ENCODE measurements at regions not wholly inside any gene's neighbourhood (a gene's known extent, or its start where the extent isn't known, plus 50 kb on each side); places are given as distances from the start of the nearest gene placed in this dataset.

DNA sequence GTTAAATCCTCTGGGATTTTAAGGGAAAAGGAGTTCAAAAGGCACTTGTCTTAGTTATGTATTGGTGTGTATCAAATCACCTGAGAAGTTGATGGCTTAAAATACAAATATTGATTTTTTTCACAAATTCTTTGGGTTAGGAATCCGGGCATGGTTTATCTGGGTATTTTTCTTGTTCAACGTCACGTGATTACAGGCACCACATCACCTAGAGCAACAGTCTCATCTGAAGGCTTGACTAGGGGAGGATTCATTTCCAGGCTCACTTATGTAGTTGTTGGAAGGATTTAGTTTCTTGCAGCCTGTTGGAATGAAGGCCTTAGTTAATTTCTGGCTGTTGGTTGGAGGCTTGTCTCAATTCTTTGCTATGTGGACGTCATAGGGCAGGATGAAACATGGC lies 326.1 kb downstream of the STIM2 start:
- TF ChIP-seq, protein P1, sequence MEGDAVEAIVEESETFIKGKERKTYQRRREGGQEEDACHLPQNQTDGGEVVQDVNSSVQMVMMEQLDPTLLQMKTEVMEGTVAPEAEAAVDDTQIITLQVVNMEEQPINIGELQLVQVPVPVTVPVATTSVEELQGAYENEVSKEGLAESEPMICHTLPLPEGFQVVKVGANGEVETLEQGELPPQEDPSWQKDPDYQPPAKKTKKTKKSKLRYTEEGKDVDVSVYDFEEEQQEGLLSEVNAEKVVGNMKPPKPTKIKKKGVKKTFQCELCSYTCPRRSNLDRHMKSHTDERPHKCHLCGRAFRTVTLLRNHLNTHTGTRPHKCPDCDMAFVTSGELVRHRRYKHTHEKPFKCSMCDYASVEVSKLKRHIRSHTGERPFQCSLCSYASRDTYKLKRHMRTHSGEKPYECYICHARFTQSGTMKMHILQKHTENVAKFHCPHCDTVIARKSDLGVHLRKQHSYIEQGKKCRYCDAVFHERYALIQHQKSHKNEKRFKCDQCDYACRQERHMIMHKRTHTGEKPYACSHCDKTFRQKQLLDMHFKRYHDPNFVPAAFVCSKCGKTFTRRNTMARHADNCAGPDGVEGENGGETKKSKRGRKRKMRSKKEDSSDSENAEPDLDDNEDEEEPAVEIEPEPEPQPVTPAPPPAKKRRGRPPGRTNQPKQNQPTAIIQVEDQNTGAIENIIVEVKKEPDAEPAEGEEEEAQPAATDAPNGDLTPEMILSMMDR (IDR thresholded peaks at IDR 0.05; ENCODE audit: insufficient read depth, low read length): no peak
- H3K4me3 ChIP-seq (ENCODE audit: low read depth, low read length): no peak overlapping the region

DNA sequence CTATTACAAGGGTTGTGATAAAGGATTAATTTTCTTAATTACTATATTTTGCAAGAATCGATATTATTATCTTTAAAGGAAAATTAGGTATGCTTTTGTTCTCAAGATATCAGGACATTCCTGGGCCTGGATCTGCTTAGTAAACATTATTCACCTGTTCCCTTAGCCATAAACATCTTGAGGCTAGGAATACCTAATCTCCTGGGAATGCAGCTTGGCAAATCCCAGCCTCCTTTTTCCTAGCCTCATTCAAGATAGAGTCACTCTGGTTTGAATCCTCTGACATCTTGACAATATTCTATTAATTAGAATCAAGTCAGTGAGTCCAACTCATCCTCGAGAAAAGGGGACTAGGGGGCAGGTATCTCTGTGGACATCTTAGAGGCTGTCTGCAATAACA lies 327.1 kb downstream of the STIM2 start:
- no peak overlapping the region for H3K4me3 ChIP-seq (ENCODE audit: low read depth, low read length)
- TF ChIP-seq, protein P1 (IDR thresholded peaks at IDR 0.05; ENCODE audit: insufficient read depth, low read length): no peak
- DNase-seq (ENCODE audit: low read depth): no peak

More for the DNA sequence above, 326.1 kb downstream of the STIM2 start:
- no peak for DNase-seq (ENCODE audit: low read depth)

DNA sequence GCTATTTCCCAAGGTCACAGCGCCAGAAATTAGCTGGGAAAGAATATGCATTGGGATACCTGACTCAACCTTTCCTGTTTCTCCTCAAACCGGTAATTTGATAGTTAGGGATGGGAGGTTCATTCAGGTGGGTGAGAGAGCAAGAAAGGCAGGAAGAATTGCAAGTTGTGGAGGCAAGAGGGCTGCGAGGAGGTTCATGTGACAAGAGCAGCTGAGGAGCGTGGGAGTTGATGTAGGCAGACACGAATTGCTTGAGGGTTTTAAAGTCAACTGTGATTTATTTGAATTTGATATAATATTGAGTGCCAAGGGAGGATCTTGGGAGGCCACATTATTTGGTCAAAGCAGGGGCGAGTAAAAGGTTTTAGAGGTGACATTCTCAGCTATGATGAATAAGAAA lies 329.0 kb downstream of the STIM2 start:
- no peak for DNase-seq (ENCODE audit: low read depth)
- H3K4me3 ChIP-seq (ENCODE audit: low read depth, low read length): no peak overlapping the region
- TF ChIP-seq, protein P1 (IDR thresholded peaks at IDR 0.05; ENCODE audit: insufficient read depth, low read length): no peak

DNA sequence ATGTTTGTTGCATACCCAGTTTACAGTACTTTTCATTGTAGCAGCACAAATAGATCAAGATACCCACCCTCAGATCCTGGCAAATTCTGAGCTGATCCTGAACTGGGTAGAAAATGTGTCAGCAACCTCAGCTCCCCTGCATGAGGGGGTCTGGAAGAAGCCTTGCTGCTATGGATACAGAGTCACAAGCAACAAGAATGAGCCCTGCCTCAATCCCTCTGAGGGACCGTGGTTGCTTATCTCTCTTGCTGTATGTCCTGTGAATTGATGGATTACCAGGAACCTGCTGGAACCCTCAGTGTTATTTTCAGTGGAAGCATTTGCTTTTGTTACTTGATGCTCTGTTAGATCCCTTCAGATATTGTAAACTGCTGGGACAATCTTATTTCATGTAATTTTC lies 331.0 kb downstream of the STIM2 start:
- no peak for DNase-seq (ENCODE audit: low read depth)
- TF ChIP-seq, protein P1 (IDR thresholded peaks at IDR 0.05; ENCODE audit: insufficient read depth, low read length): no peak
- H3K4me3 ChIP-seq (ENCODE audit: low read depth, low read length): no peak overlapping the region

DNA sequence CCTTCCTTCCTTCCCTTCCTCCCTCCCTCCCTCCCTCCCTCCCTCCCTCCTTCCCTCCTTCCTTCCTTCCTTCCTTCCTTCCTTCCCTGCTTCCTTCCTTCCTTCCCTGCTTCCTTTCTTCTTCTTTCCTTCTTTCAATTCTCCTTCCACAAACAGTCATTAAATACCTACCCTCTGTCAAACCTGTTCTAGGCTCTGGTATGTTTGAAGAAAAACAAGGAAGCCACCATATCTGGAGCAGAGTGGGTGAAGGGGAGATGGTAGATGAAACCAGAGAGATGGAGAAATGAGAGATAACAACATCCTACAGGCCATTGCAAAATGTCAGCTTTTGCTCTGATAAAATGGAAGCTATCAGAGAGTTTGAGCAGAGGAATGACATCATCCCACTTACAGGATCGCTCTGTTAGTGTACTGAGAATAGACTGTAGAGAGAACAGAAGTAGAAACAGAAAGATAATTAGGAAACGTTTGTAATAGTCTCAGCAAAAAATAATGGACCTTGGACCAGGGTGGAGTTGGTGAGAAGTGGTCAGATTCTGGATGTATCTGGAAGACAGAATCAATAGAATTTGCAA lies 334.0 kb downstream of the STIM2 start:
- TF ChIP-seq, protein P1 (IDR thresholded peaks at IDR 0.05; ENCODE audit: insufficient read depth, low read length): no peak
- DNase-seq (ENCODE audit: low read depth): no peak
- no peak overlapping the region for H3K4me3 ChIP-seq (ENCODE audit: low read depth, low read length)

DNA sequence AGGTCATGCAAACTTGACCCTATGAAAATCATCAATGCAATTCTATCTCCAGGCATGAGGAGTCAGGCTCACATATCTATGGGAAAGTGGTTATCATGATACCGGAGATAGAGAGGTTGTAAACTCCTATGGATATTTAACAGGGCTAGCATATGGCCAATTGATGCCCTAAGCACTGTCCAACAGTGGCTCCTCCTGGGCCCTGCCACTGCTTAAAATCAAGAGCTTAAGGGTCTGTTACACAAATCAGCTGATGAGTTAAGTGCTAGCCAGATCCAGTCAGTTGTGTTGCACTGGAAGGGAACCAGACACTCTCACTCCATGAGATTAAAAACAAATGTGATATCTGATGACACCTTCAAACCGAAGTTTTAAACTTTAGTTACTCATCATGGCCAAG lies 337.6 kb downstream of the STIM2 start:
- no peak overlapping the region for H3K4me3 ChIP-seq (ENCODE audit: low read depth, low read length)
- TF ChIP-seq, protein P1 (IDR thresholded peaks at IDR 0.05; ENCODE audit: insufficient read depth, low read length): no peak
- DNase-seq (ENCODE audit: low read depth): no peak

DNA sequence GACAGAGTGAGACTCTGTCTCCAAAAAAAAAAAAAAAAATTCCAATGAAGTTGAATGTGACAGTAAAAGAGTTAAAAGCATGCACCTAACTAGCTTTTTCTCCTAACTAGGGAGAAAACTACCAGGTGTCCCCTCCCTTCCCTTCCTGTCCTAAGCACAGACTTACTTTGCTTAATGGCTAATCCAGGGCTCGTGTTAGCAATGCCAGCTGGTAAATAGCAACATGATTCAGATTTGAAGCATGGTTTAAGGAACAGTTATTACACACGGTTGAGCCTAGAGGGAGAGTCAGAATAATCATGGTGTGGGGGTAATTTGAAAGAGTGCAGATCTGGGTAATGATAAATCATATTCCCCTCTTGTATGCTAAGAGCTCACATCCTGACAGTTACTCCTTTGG lies 338.3 kb downstream of the STIM2 start:
- no peak overlapping the region for H3K4me3 ChIP-seq (ENCODE audit: low read depth, low read length)
- TF ChIP-seq, protein P1 (IDR thresholded peaks at IDR 0.05; ENCODE audit: insufficient read depth, low read length): no peak
- DNase-seq (ENCODE audit: low read depth): no peak

All from fibroblast of the aortic adventitia (primary cell).